HG02763 (cell line): ENCODE measurements at regions not wholly inside any gene's neighbourhood (a gene's known extent, or its start where the extent isn't known, plus 50 kb on each side); places are given as distances from the start of the nearest gene placed in this dataset.

ENCODE experiments used
- ATAC-seq: cut with Tn5 transposase; IDR thresholded peaks from one replicate; pipeline ENCODE4 v1.9.1; 2021; ENCODE audit warnings: mild to moderate bottlenecking, moderate library complexity; ENCODE audit not compliant: unreplicated experiment

DNA sequence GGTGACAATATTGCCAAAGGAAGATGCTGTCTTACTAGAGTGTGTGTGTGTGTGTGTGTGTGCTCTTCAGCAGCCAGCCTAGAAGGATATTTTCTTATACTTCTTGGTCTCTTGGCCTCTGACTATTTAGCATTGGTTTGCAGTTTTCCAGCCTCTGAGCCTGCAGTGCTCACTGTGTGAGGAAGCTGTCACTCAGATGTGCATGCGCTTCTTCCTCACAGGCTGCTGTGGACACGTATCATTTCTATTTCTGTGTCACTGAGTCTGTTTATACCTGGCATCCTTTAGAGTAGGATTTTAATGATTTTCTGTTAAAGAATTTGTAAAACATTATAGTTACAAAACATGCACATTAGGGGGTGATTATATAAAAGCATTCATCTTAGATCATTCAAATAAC, 83.3 kb downstream of the ALDH8A1 start:
- no peak for ATAC-seq

DNA sequence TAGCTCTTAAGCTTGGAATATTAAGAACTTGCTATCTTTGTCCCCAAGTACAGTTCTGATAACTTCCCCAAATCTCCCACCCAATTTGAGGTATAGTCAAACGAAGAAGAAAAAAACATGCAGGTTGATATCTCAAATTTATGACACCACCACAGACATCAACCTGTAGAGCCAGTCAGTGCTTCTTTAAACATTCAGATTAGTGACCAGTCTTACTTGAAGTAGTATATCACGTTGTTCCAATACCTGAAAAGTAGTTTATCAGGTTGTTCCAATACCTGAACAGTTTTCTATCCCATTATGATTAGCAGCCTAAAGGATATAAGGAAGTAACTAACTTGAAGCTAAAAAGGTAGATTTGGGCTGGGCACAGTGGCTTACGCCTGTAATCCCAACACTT, 85.3 kb downstream of the ALDH8A1 start:
- ATAC-seq: no peak

DNA sequence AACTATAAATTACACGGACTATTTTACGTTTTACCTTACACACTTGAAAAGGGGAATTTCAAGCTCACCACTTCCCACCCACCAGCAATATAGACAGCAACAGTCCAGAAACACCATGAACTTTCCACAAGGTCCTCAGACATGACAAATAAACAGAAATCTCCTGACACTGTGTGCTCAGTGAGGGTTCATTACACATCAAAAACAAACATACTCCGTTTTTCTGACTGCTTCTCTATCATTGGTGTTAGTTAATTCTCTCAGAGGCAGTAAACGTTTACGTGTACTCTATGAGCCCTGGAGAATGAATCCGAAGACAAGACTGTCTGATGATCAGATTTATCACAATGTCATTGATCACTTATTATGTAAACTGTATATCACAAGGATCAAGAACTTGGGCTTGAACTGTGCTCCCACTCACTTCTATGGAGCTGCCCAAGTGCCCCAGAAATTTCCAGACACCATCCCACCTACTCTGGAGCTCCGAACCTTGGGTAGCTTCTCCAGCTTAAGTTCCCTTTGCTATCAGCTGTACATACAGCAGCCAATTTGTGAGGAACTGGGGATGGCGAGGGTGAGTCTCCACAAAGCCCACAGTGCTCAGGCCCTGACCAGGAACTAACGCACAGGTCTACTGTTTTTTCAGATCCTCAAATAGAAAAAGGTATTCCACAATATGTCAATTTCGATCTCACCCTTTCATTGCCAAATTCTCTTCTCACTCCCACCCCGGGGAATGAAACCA, 86.0 kb downstream of the ALDH8A1 start:
- no peak for ATAC-seq

GRCh38 chr6:134854366-134854765, 95.5 kb downstream of the ALDH8A1 start:
- ATAC-seq: no peak

DNA sequence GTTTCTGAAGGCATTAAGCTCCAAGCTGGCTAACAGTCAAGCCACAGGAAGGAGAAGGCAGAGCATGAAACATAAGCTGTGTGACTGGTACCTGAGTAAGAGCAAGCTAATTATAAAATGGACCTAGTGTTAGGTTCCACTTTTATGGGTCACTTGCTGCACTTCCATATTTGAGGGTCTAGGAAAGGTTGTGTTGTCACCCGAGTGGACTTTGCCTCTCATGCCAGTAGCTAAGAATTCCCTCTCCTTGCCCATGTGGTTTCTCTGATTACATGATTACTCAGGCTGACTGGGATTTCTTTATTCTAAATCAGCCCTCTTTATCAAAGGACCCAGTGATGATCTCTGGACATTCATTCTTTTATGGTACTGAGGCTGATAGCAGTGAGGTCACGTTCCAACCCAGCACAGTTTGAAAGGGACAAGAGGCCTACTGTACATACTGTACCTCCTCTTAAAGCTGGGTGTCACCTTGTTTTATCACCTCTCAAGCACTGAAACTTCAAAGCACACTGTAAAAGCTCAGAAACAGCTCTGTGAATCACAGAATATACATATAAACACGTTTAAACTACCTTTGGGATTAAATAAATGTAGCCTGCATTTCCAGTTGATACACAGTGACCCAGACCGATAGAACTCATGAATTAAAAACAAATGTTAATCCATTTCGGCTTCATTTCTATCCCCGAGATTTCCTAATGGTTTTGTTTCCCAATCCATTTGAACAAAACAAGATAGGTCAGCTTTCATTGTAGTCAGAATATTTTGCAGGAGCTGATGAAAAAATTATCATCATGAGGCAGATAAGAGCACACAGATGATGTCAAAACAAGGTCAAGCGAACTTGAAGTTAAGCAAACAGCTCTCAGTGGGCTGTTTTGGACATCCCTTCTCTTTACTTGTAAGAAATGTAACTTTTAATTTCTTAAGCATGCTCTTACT, 96.5 kb downstream of the ALDH8A1 start:
- ATAC-seq: no peak

- ATAC-seq: no peak
These were observed 98.4 kb downstream of the ALDH8A1 start for GRCh38 chr6:134851548-134851947.

DNA sequence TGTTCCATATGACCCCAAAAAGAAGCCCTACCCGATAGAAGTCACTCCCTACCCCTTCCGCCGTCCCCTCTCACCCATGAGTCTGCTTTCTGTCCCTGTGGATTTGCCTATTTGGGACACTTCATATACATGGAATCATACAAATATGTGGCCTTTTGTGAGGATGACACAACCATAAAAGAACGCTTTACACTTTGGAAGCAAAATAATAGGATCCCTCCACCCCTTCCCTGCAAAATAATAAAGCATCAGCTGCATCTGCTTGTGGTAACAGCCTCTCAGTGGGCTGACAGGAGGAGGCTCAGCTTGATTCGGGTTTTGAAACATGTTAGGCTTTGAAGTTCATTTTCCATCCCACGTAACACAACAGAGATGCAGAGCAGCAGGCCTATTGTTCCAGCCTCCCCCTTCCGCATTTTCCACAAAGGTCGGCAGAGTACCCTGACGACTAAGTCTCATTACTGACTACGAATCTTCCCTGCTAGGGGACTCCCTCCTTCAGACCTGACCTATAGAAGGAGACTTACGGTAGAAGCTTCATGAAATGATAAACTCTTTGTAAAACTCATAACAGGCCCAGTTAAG, 99.1 kb downstream of the ALDH8A1 start:
- no peak for ATAC-seq

DNA sequence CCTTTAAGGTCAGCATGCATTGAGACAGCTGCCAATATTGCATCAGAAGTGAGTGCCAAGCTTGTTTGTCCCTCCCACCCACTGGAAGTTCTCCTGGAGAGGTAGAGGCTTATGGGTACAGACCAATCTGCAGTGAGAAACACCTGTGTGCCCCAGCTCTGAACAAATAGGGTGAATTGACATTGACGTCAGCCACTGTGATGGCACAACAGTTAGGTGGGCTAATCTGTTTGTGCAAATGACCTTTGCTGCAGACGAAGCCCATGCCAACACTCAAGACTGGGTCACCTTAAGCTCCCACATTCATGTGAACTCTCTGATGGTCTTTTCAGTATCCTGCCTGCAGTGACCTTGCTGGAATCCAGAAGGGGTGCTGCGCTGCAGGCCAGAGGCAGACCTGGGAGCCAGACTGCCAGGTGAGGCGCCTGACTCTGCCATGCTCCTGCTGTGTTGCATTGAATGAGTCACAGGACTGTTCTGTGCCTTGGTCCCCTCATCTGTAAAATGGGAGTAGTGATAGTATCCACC, 99.9 kb downstream of the ALDH8A1 start:
- ATAC-seq: no peak

GRCh38 chr6:134848076-134848475, 101.8 kb downstream of the ALDH8A1 start:
- ATAC-seq: no peak

- ATAC-seq: no peak
These were observed 103.0 kb downstream of the ALDH8A1 start for GRCh38 chr6:134846865-134847264.

GRCh38 chr6:134846031-134846430, 103.9 kb downstream of the ALDH8A1 start:
- no peak for ATAC-seq

DNA sequence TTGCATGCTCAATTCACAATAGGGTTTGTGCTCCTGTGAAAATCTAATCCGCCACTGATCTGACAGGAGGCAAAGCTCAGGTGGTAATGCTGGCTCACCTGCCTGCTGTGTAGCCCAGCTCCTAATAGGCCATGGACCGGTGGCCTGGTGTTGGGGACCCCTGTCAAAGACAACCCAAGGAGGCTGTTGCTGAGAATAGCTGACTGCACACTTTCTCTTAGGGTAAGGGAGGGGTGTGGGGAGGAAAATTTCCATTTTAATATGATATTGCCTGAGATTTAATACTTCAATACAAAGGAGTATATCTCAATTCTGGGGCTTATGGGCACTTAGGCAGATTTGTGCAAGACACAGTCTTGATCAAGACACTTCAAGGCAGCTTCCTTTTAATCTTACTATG, 105.8 kb downstream of the ALDH8A1 start:
- ATAC-seq: no peak

DNA sequence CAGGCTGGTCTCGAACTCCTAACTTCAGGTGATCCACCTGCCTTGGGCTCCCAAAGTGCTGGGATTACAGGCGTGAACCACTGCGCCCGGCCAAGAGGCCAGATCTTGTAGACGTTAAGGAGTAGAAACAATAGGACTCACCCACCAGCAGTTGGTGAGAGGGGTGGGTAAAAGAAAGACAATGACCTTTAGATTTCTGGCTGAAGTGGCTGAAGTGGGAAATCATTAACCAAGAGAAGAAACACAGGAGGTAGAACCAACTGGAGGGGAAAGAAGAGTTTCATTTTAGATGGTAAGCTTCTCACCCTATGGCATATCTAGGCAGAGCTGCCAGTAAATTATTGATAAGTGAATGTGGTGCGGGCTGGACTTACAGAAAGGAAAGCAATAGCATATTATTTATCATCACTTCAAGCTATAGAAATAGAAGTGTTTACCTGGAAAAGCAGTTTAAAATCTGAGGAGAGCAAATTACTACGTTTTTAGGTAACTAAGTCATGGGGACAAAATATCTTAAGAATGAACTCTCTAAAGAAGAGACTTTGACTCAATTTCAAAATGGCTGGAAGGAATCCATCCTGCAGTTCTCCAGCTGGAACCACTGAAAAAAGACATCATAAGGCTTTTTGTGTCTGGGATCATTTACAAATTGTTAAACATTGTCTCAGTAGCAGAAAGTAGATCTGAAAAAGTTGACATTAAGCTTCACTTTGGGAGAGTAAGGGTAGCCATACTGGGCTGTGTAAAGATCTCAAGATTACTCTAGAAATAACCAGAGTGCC, 109.6 kb downstream of the ALDH8A1 start:
- ATAC-seq: peak; percentile 86

DNA sequence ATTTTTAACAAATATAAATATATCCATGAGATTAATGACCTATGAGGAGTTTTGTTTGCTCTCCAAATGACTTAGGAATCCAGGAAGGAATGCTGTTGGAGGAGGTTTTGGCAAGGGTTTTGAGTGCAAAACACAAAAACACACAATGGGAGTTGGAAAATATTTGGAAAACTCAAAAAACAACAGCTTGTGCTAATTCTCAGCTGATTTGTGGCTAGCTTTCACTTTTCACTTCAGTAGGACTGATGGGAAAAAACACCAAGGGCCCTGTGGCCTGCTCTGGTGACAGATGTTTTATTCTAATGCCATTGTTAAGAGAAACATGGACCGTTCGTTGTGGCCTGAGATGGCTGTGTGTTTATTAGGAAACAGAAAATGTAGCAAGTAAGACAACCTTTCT, 113.9 kb downstream of the ALDH8A1 start:
- no peak for ATAC-seq

DNA sequence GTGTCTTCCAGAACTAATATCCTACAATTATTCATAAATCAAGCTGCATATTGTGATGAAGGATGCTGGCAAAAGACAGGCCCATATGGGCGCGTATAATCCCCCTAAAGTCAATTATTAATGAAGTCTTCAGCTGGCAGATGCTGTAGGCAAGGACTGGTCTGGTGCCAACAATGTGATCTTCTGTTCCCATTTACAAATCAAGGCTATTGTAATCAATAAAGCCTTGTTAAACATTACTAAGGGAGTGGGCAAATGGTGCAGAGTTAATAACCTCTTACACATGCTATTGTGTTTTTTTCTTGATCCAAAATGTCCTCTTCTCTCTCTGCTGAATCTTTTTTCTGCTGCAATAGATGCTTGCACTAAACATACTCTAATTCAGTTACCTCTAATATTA, 119.0 kb downstream of the ALDH8A1 start:
- ATAC-seq: no peak

- ATAC-seq: no peak
These were observed 119.7 kb downstream of the ALDH8A1 start for GRCh38 chr6:134830194-134830593.

GRCh38 chr6:134828641-134829040, 121.3 kb downstream of the ALDH8A1 start:
- ATAC-seq: no peak

DNA sequence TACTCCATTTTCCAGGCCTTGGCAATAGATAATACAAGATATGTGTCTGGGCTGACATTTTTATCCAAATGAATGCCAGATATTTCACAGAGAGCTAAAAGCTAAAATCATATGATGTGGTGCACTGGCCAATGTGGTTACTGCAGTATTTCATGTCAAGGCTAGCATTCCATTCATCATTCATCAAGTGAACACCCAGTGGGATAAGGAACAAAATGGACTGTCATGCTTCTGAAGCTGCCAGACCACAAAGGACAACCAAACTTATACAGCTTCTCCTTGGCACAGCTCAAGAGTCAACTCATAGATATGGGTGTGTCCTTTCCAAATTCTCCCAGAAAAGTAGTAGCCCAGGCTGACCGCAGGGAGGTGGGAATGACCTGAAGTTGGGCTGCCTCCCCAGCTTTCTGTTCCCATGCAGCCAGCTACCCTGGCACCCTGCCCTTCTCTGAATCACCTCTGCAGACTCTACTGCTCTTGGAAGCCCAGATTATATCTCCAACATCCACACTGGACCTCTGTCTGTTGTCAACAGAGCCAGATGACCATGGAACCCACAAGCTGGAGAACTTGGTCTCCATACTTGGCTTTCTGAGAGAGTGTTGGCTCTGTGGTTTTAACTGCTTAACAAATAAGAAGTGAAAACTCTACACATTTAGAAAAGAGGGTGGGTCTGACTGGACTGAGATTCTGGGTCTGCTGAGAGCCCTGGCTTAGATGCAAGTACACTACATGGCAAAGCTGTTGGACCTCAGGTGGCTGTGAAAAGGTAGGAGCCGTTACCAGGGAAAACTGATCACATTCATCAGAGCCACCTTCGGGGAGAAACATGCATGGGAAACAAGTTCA, 122.8 kb downstream of the ALDH8A1 start:
- no peak for ATAC-seq

- no peak for ATAC-seq
These were observed 126.2 kb downstream of the ALDH8A1 start for GRCh38 chr6:134823710-134824034.
